SK-N-SH (cell line): ENCODE measurements at regions not wholly inside any gene's neighbourhood (a gene's known extent, or its start where the extent isn't known, plus 50 kb on each side); places are given as distances from the start of the nearest gene placed in this dataset.

Source experiments
- CTCF ChIA-PET: fragments of 300-600, 350-600 bp; formaldehyde crosslinking; extraction: SDS; loops from one replicate; lab custom pipeline; 2021; lab: Yijun Ruan, JAX
- POLR2A ChIA-PET: fragments of 350-600 bp; sonication (Branson Sonifier 250); formaldehyde crosslinking; extraction: SDS; loops from one replicate; lab custom pipeline; 2020; ENCODE audit warnings: antibody characterized with exemption, inconsistent platforms; lab: Yijun Ruan, JAX
- DNase-seq: peaks from one replicate; pipeline ENCODE4 v3.0.0; 2012
- H2AFZ ChIP-seq: fragments of 200-600 bp; sonication (generic); 2 replicates; pipeline ENCODE4 v1.8.1; 2016; ENCODE audit warnings: antibody characterized with exemption, mild to moderate bottlenecking, low read depth
- H3F3A ChIP-seq: fragments of 200-600 bp; sonication (generic); replicated peaks from 2 replicates; pipeline ENCODE3; 2016; ENCODE audit warnings: antibody characterized with exemption, mild to moderate bottlenecking; ENCODE audit not compliant: insufficient read depth
- H3K27ac ChIP-seq, 2 experiments: fragments of 200-500 bp in 1 of 2; fragments of 200-600 bp in 1 of 2; sonication (Bioruptor generic) in 1 of 2; sonication (generic), shearing (Covaris generic) in 1 of 2; 2 replicates each; pipeline versions ENCODE4 v1.5.1 to v1.6.1; 2014 to 2016; ENCODE audit warnings: low read depth in 2 of 2, inconsistent platforms in 1 of 2, low read length in 1 of 2, mild to moderate bottlenecking in 1 of 2, mixed read lengths in 1 of 2
- H3K27me3 ChIP-seq: fragments of 200-600 bp; sonication (generic), shearing (Covaris generic); 2 replicates; pipeline ENCODE4 v1.6.1; 2016; ENCODE audit warnings: mixed run types; ENCODE audit not compliant: insufficient read depth
- H3K36me3 ChIP-seq, 2 experiments: fragments of 200-500 bp in 1 of 2; fragments of 200-600 bp in 1 of 2; sonication (Bioruptor generic) in 1 of 2; sonication (generic) in 1 of 2; replicated peaks in 1 of 2; 2 replicates each; pipeline versions ENCODE3 to v1.5.1; 2014 to 2016; ENCODE audit warnings: low read length in 1 of 2, mild to moderate bottlenecking in 1 of 2; ENCODE audit not compliant: insufficient read depth in 2 of 2, control insufficient read depth in 1 of 2
- H3K4me1 ChIP-seq, 2 experiments: fragments of 200-500 bp in 1 of 2; fragments of 200-600 bp in 1 of 2; sonication (Bioruptor generic) in 1 of 2; sonication (generic), shearing (Covaris generic) in 1 of 2; 2 replicates each; pipeline versions ENCODE4 v1.5.1 to v1.6.1; 2014 to 2016; ENCODE audit warnings: low read depth in 1 of 2, low read length in 1 of 2, mixed run types in 1 of 2; ENCODE audit not compliant: insufficient read depth in 2 of 2, control insufficient read depth in 1 of 2
- H3K4me2 ChIP-seq: fragments of 200-600 bp; sonication (generic), shearing (Covaris generic); 2 replicates; pipeline ENCODE4 v1.6.1; 2017; ENCODE audit warnings: mixed run types
- H3K4me3 ChIP-seq, 2 experiments: fragments of 200-500 bp in 1 of 2; fragments of 200-600 bp in 1 of 2; sonication (Bioruptor generic) in 1 of 2; sonication (generic), shearing (Covaris generic) in 1 of 2; 2 replicates each; pipeline versions ENCODE4 v1.5.1 to v1.8.1; 2014 to 2016; ENCODE audit warnings: low read depth in 2 of 2, inconsistent platforms in 1 of 2, low read length in 1 of 2, mild to moderate bottlenecking in 1 of 2, mixed read lengths in 1 of 2, moderate library complexity in 1 of 2
- H3K79me2 ChIP-seq: fragments of 200-600 bp; sonication (generic); 2 replicates; pipeline ENCODE4 v1.8.1; 2017; ENCODE audit warnings: mild to moderate bottlenecking; ENCODE audit not compliant: insufficient read depth
- H3K9ac ChIP-seq: fragments of 200-600 bp; sonication (generic); 2 replicates; pipeline ENCODE4 v1.6.1; 2017; ENCODE audit warnings: mixed run types
- H3K9me2 ChIP-seq: fragments of 200-600 bp; sonication (generic); 2 replicates; pipeline ENCODE4 v1.6.1; 2017; ENCODE audit warnings: mixed run types
- H3K9me3 ChIP-seq: fragments of 200-600 bp; sonication (generic); 2 replicates; pipeline ENCODE4 v1.6.1; 2017; ENCODE audit warnings: mixed run types, mild to moderate bottlenecking, moderate library complexity
- H4K20me1 ChIP-seq: fragments of 200-600 bp; sonication (generic); 2 replicates; pipeline ENCODE4 v1.6.1; 2017; ENCODE audit warnings: mild to moderate bottlenecking, mixed run types; ENCODE audit not compliant: insufficient read depth
- EP300 ChIP-seq, 2 experiments: IDR thresholded peaks; 2 replicates each; pipeline versions ENCODE4 v1.4.0 to v1.6.1; 2012; ENCODE audit warnings: borderline replicate concordance in 1 of 2, low read depth in 1 of 2, low read length in 1 of 2
- FOSL2 ChIP-seq: IDR thresholded peaks from 2 replicates; pipeline ENCODE4 v1.4.0; 2012; ENCODE audit warnings: low read depth, mild to moderate bottlenecking, moderate library complexity, borderline replicate concordance
- FOXJ3 ChIP-seq: sonication (generic); formaldehyde crosslinking; IDR thresholded peaks from 2 replicates; pipeline ENCODE4 v1.5.1; 2020; ENCODE audit warnings: mild to moderate bottlenecking, missing genetic modification reagents
- GABPA ChIP-seq: IDR thresholded peaks from 2 replicates; pipeline ENCODE4 v1.4.0; 2012; ENCODE audit warnings: low read depth, mild to moderate bottlenecking
- GATA2 ChIP-seq: sonication (generic); formaldehyde crosslinking; IDR thresholded peaks from 2 replicates; pipeline ENCODE4 v1.5.0; 2020; ENCODE audit warnings: mild to moderate bottlenecking, missing genetic modification reagents
- MEF2A ChIP-seq: IDR thresholded peaks from 2 replicates; pipeline ENCODE4 v1.4.0; 2012; ENCODE audit warnings: low read depth, borderline replicate concordance
- MXI1 ChIP-seq: IDR thresholded peaks from 2 replicates; pipeline ENCODE4 v1.6.1; 2012; ENCODE audit warnings: mild to moderate bottlenecking, low read depth, low read length, improper control_type of control experiment
- NFIC ChIP-seq: IDR thresholded peaks from 2 replicates; pipeline ENCODE4 v1.4.0; 2012; ENCODE audit warnings: borderline replicate concordance
- RFX5 ChIP-seq: IDR thresholded peaks from 2 replicates; pipeline ENCODE4 v1.6.1; 2012; ENCODE audit warnings: mild to moderate bottlenecking, improper control_type of control experiment, low read length
- RXRA ChIP-seq: IDR thresholded peaks from 2 replicates; pipeline ENCODE4 v1.4.0; 2012; ENCODE audit warnings: low read depth, mild to moderate bottlenecking, borderline replicate concordance
- SIN3A ChIP-seq: IDR thresholded peaks from 2 replicates; pipeline ENCODE4 v1.6.1; 2012; ENCODE audit warnings: low read depth, mild to moderate bottlenecking, low read length, moderate library complexity, borderline replicate concordance
- TEAD4 ChIP-seq: IDR thresholded peaks from 2 replicates; pipeline ENCODE4 v1.4.0; 2012; ENCODE audit warnings: mild to moderate bottlenecking, borderline replicate concordance; ENCODE audit not compliant: insufficient read depth
- YY1 ChIP-seq: IDR thresholded peaks from 2 replicates; pipeline ENCODE4 v1.4.0; 2012; ENCODE audit warnings: low read depth, mild to moderate bottlenecking
- WGBS: methylation state at CpG from one replicate; pipeline ENCODE4 v1.1.6; 2017; ENCODE audit warnings: low lambda C conversion rate; 5-methylcytosine and 5-hydroxymethylcytosine counted together
- TF ChIP-seq, protein P1 (sequence below): fragments of 150-350 bp; IDR thresholded peaks from 2 replicates; pipeline ENCODE4 v1.6.1; 2017; ENCODE audit warnings: antibody characterized with exemption, low read length, low read depth, borderline replicate concordance
- TF ChIP-seq, protein P2 (sequence below): fragments of 200-600 bp; sonication (generic); IDR thresholded peaks from 2 replicates; pipeline ENCODE4 v1.6.1; 2017; ENCODE audit warnings: antibody characterized with exemption, mild to moderate bottlenecking, moderate library complexity
- TF ChIP-seq, protein P3 (sequence below): IDR thresholded peaks from 2 replicates; pipeline ENCODE4 v1.6.1; 2012; ENCODE audit warnings: mild to moderate bottlenecking, low read depth, low read length, moderate library complexity
- TF ChIP-seq, protein P4 (sequence below): IDR thresholded peaks from 2 replicates; pipeline ENCODE4; 2012

DNA sequence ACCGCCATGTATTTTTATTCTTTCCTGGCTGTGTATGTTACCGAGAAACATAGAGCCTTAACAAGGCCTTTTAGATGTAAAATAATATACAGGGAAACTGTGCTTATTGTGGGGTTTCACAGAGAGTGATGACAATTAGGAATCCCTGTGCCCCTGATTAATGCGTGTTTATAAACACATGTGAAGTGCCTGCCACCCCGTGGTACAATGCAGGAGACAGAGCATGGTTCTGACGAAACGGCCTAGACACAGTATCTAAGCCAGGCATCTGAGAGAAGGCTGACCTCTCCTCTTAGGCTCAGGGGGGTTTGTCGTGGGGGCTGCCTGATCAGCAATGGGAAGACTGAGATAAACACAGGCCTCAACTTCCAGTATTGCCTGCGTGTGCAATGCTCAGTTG is 200.0 kb downstream of the AJAP1 start (continued):
- TF ChIP-seq EP300 (IDR thresholded peaks at IDR 0.05; ENCODE audit: borderline replicate concordance in 1 of 2, low read depth in 1 of 2, low read length in 1 of 2) = no peak
- TF ChIP-seq, protein P1, sequence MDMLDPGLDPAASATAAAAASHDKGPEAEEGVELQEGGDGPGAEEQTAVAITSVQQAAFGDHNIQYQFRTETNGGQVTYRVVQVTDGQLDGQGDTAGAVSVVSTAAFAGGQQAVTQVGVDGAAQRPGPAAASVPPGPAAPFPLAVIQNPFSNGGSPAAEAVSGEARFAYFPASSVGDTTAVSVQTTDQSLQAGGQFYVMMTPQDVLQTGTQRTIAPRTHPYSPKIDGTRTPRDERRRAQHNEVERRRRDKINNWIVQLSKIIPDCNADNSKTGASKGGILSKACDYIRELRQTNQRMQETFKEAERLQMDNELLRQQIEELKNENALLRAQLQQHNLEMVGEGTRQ = no peak
- TF ChIP-seq FOXJ3 (CRISPR knock-in tag) = no peak
- no peak for TF ChIP-seq GATA2 (CRISPR knock-in tag)
- no peak for TF ChIP-seq SIN3A
- TF ChIP-seq NFIC = no peak
- TF ChIP-seq, all 33 proteins: peak for 0

DNA sequence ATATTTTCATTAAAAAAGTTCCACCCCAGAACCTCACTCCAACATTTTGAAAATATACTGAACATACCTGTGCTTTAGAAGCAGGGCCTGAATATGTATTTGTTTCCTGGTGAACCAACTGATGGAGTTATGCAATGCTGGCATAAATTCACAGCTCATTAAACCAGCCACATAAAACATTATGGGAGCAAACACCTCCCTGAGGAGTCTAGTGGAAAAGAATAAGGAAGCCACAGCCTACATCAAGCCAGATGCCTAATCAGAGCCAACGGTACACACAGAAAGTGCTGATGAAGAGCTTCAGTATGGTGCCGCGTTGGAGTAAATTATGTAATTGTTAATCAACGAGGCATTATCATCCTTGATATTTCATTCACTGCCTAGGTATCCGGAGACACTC is 199.5 kb downstream of the AJAP1 start:
- Histone ChIP-seq H3K27me3 (no peaks in the 10 kb centered on the region), H3K36me3 (no peaks in the 10 kb centered on the region), H4K20me1 (no peaks in the 10 kb centered on the region), H3K9me3 (no peaks in the 10 kb centered on the region), H3K4me3 (no peak overlapping the region), H3K9ac (no peak overlapping the region), H3K27ac (no peak overlapping the region), H3F3A (no peaks in the 10 kb centered on the region)
- 13% methylated on average over 3 of the region's 5 CpGs for WGBS
- TF ChIP-seq MEF2A (no peak), EP300 (IDR thresholded peaks at IDR 0.05; ENCODE audit: borderline replicate concordance in 1 of 2, low read depth in 1 of 2, low read length in 1 of 2) (no peak), FOSL2 (no peak), NFIC (no peak), MXI1 (no peak), RXRA (no peak), TEAD4 (no peak), RFX5 (no peak), GABPA (no peak), SIN3A (no peak), GATA2 (CRISPR knock-in tag) (no peak), FOXJ3 (CRISPR knock-in tag) (no peak), YY1 (no peak)
- TF ChIP-seq, protein P2, sequence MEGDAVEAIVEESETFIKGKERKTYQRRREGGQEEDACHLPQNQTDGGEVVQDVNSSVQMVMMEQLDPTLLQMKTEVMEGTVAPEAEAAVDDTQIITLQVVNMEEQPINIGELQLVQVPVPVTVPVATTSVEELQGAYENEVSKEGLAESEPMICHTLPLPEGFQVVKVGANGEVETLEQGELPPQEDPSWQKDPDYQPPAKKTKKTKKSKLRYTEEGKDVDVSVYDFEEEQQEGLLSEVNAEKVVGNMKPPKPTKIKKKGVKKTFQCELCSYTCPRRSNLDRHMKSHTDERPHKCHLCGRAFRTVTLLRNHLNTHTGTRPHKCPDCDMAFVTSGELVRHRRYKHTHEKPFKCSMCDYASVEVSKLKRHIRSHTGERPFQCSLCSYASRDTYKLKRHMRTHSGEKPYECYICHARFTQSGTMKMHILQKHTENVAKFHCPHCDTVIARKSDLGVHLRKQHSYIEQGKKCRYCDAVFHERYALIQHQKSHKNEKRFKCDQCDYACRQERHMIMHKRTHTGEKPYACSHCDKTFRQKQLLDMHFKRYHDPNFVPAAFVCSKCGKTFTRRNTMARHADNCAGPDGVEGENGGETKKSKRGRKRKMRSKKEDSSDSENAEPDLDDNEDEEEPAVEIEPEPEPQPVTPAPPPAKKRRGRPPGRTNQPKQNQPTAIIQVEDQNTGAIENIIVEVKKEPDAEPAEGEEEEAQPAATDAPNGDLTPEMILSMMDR = no peak
- TF ChIP-seq, protein P3, sequence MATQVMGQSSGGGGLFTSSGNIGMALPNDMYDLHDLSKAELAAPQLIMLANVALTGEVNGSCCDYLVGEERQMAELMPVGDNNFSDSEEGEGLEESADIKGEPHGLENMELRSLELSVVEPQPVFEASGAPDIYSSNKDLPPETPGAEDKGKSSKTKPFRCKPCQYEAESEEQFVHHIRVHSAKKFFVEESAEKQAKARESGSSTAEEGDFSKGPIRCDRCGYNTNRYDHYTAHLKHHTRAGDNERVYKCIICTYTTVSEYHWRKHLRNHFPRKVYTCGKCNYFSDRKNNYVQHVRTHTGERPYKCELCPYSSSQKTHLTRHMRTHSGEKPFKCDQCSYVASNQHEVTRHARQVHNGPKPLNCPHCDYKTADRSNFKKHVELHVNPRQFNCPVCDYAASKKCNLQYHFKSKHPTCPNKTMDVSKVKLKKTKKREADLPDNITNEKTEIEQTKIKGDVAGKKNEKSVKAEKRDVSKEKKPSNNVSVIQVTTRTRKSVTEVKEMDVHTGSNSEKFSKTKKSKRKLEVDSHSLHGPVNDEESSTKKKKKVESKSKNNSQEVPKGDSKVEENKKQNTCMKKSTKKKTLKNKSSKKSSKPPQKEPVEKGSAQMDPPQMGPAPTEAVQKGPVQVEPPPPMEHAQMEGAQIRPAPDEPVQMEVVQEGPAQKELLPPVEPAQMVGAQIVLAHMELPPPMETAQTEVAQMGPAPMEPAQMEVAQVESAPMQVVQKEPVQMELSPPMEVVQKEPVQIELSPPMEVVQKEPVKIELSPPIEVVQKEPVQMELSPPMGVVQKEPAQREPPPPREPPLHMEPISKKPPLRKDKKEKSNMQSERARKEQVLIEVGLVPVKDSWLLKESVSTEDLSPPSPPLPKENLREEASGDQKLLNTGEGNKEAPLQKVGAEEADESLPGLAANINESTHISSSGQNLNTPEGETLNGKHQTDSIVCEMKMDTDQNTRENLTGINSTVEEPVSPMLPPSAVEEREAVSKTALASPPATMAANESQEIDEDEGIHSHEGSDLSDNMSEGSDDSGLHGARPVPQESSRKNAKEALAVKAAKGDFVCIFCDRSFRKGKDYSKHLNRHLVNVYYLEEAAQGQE = no peak
- TF ChIP-seq, protein P4, sequence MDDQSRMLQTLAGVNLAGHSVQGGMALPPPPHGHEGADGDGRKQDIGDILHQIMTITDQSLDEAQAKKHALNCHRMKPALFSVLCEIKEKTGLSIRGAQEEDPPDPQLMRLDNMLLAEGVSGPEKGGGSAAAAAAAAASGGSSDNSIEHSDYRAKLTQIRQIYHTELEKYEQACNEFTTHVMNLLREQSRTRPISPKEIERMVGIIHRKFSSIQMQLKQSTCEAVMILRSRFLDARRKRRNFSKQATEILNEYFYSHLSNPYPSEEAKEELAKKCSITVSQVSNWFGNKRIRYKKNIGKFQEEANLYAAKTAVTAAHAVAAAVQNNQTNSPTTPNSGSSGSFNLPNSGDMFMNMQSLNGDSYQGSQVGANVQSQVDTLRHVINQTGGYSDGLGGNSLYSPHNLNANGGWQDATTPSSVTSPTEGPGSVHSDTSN = no peak
- TF ChIP-seq, all 33 proteins: peak for 0
- POLR2A ChIA-PET = no interaction called here
- Histone ChIP-seq H3K9me2 (no peaks in the 10 kb centered on the region), H2AFZ (no peak overlapping the region), H3K4me1 (no peaks in the 10 kb centered on the region), H3K4me2 (no peak overlapping the region), H3K79me2 (no peaks in the 10 kb centered on the region)
- CTCF ChIA-PET = no interaction called here
- DNase-seq = no peak
